ENCODE measurements at regions not wholly inside any gene's neighbourhood (a gene's known extent, or its start where the extent isn't known, plus 50 kb on each side); places are given as distances from the start of the nearest gene placed in this dataset.

GRCh38 chr1:216847397-216848036 lies 124.3 kb upstream of the ESRRG start:
- no peak for DNase-seq (ENCODE audit: low spot score)

GRCh38 chr1:216846339-216846738 lies 123.1 kb upstream of the ESRRG start:
- Mint-ChIP-seq H3K27ac (ENCODE audit: unreplicated experiment) (no peak overlapping the region), H3K4me1 (ENCODE audit: unreplicated experiment) (no peaks in the 10 kb centered on the region), H3K36me3 (ENCODE audit: low read depth, unreplicated experiment) (no peaks in the 10 kb centered on the region), H3K27me3 (ENCODE audit: unreplicated experiment) (peaks cover 1% of the 10 kb centered on the region), H3K4me3 (ENCODE audit: unreplicated experiment) (no peak overlapping the region), H3K9me3 (ENCODE audit: unreplicated experiment) (no peaks in the 10 kb centered on the region)
- TF ChIP-seq CTCF (IDR thresholded peaks at IDR 0.05; ENCODE audit: unreplicated experiment): no peak
- no peak for DNase-seq (ENCODE audit: low spot score)

More at GRCh38 chr1:216847397-216848036, 124.3 kb upstream of the ESRRG start:
- Mint-ChIP-seq H3K4me1 (ENCODE audit: unreplicated experiment) (no peaks in the 10 kb centered on the region), H3K27ac (ENCODE audit: unreplicated experiment) (no peak overlapping the region), H3K36me3 (ENCODE audit: low read depth, unreplicated experiment) (no peaks in the 10 kb centered on the region), H3K27me3 (ENCODE audit: unreplicated experiment) (no peaks in the 10 kb centered on the region), H3K9me3 (ENCODE audit: unreplicated experiment) (no peaks in the 10 kb centered on the region), H3K4me3 (ENCODE audit: unreplicated experiment) (no peak overlapping the region)
- TF ChIP-seq CTCF (IDR thresholded peaks at IDR 0.05; ENCODE audit: unreplicated experiment): no peak

GRCh38 chr1:216843409-216843808 lies 120.2 kb upstream of the ESRRG start:
- Mint-ChIP-seq H3K27me3 (ENCODE audit: unreplicated experiment) (peaks cover 1% of the 10 kb centered on the region), H3K4me1 (ENCODE audit: unreplicated experiment) (no peaks in the 10 kb centered on the region), H3K27ac (ENCODE audit: unreplicated experiment) (no peak overlapping the region), H3K9me3 (ENCODE audit: unreplicated experiment) (no peaks in the 10 kb centered on the region), H3K36me3 (ENCODE audit: low read depth, unreplicated experiment) (no peaks in the 10 kb centered on the region), H3K4me3 (ENCODE audit: unreplicated experiment) (no peak overlapping the region)
- TF ChIP-seq CTCF (IDR thresholded peaks at IDR 0.05; ENCODE audit: unreplicated experiment): no peak
- no peak for DNase-seq (ENCODE audit: low spot score)

GRCh38 chr1:216841165-216841564 lies 117.9 kb upstream of the ESRRG start:
- no peak overlapping the region for H3K27ac Mint-ChIP-seq (ENCODE audit: unreplicated experiment)
- no peak for TF ChIP-seq CTCF (IDR thresholded peaks at IDR 0.05; ENCODE audit: unreplicated experiment)
- no peak for DNase-seq (ENCODE audit: low spot score)
- no peaks in the 10 kb centered on the region for H3K4me1 Mint-ChIP-seq (ENCODE audit: unreplicated experiment)
- H3K36me3 Mint-ChIP-seq (ENCODE audit: low read depth, unreplicated experiment): no peaks in the 10 kb centered on the region
- H3K27me3 Mint-ChIP-seq (ENCODE audit: unreplicated experiment): peaks cover 1% of the 10 kb centered on the region
- no peak overlapping the region for H3K4me3 Mint-ChIP-seq (ENCODE audit: unreplicated experiment)
- no peaks in the 10 kb centered on the region for H3K9me3 Mint-ChIP-seq (ENCODE audit: unreplicated experiment)

GRCh38 chr1:216836316-216836715 lies 113.1 kb upstream of the ESRRG start:
- no peak for DNase-seq (ENCODE audit: low spot score)
- no peak for TF ChIP-seq CTCF (IDR thresholded peaks at IDR 0.05; ENCODE audit: unreplicated experiment)

More at GRCh38 chr1:216836316-216836715, 113.1 kb upstream of the ESRRG start:
- no peaks in the 10 kb centered on the region for H3K27me3 Mint-ChIP-seq (ENCODE audit: unreplicated experiment)
- H3K4me3 Mint-ChIP-seq (ENCODE audit: unreplicated experiment): no peak overlapping the region
- H3K27ac Mint-ChIP-seq (ENCODE audit: unreplicated experiment): no peak overlapping the region
- no peaks in the 10 kb centered on the region for H3K36me3 Mint-ChIP-seq (ENCODE audit: low read depth, unreplicated experiment)
- no peaks in the 10 kb centered on the region for H3K9me3 Mint-ChIP-seq (ENCODE audit: unreplicated experiment)
- no peaks in the 10 kb centered on the region for H3K4me1 Mint-ChIP-seq (ENCODE audit: unreplicated experiment)
